SU-DHL-6 (cell line): ENCODE measurements at regions not wholly inside any gene's neighbourhood (a gene's known extent, or its start where the extent isn't known, plus 50 kb on each side); places are given as distances from the start of the nearest gene placed in this dataset.

Experiments used
- H2AFZ ChIP-seq: fragments of 200-600 bp; sonication (generic); 2 replicates; pipeline ENCODE4 v1.6.1; 2014; ENCODE audit warnings: low read depth, mild to moderate bottlenecking, moderate library complexity, mixed read lengths, antibody characterized with exemption, low read length; ENCODE audit not compliant: severe bottlenecking
- H3F3A ChIP-seq: fragments of 200-600 bp; shearing (Covaris generic); 2 replicates; pipeline ENCODE4 v1.6.0; 2016; ENCODE audit warnings: antibody characterized with exemption, mild to moderate bottlenecking; ENCODE audit not compliant: insufficient read depth
- H3K27ac ChIP-seq: fragments of 200-600 bp; sonication (generic); 2 replicates; pipeline ENCODE4 v1.5.1; 2016; ENCODE audit warnings: low read depth, mild to moderate bottlenecking, low read length, moderate library complexity, mixed read lengths
- H3K27me3 ChIP-seq: fragments of 200-600 bp; sonication (generic), shearing (Covaris generic); 2 replicates; pipeline ENCODE4 v1.6.0; 2014; ENCODE audit warnings: mild to moderate bottlenecking, low read length
- H3K36me3 ChIP-seq: fragments of 200-600 bp; sonication (generic); 2 replicates; pipeline ENCODE4 v1.6.1; 2014; ENCODE audit warnings: mild to moderate bottlenecking, low read length, mixed read lengths
- H3K4me2 ChIP-seq: fragments of 300-600, 200-600 bp; shearing (Covaris generic), sonication (generic); 2 replicates; pipeline ENCODE4 v1.6.0; 2014; ENCODE audit warnings: low read length, low read depth, mild to moderate bottlenecking; ENCODE audit not compliant: poor library complexity, severe bottlenecking
- H3K4me3 ChIP-seq: fragments of 200-600 bp; sonication (generic); 2 replicates; pipeline ENCODE4 v1.5.1; 2014; ENCODE audit warnings: antibody characterized with exemption, low read length, mild to moderate bottlenecking, mixed read lengths; ENCODE audit not compliant: insufficient read depth, poor library complexity, severe bottlenecking
- H3K79me2 ChIP-seq: fragments of 200-600 bp; sonication (generic); 2 replicates; pipeline ENCODE4 v1.6.1; 2014; ENCODE audit warnings: mild to moderate bottlenecking, low read length, moderate library complexity; ENCODE audit not compliant: insufficient read depth
- H3K9ac ChIP-seq: fragments of 200-600 bp; sonication (generic); 2 replicates; pipeline ENCODE4 v1.7.0; 2014; ENCODE audit warnings: mild to moderate bottlenecking, low read length
- H3K9me2 ChIP-seq: fragments of 200-600 bp; sonication (generic); replicated peaks from 2 replicates; pipeline ENCODE4 v1.6.1; 2014; ENCODE audit warnings: low read length; ENCODE audit not compliant: insufficient read depth
- H3K9me3 ChIP-seq: fragments of 200-600 bp; sonication (generic); 2 replicates; pipeline ENCODE4 v1.6.1; 2014; ENCODE audit warnings: low read length, mixed read lengths; ENCODE audit not compliant: insufficient read depth
- H4K20me1 ChIP-seq: fragments of 200-600 bp; sonication (generic); 2 replicates; pipeline ENCODE4 v1.6.1; 2014; ENCODE audit warnings: low read depth, mild to moderate bottlenecking, antibody characterized with exemption, low read length, moderate library complexity, mixed read lengths
- CTCF ChIP-seq: fragments of 200-600 bp; sonication (generic); IDR thresholded peaks from one replicate; pipeline ENCODE4 v1.5.1; 2017; ENCODE audit warnings: antibody characterized with exemption, mild to moderate bottlenecking, low read length, moderate library complexity; ENCODE audit not compliant: insufficient read depth, poor library complexity, severe bottlenecking
- EZH2phosphoT487 ChIP-seq: fragments of 200-600 bp; sonication (generic), shearing (Covaris generic); conservative IDR thresholded peaks from 2 replicates; pipeline ENCODE4 v1.6.1; 2018; ENCODE audit warnings: mild to moderate bottlenecking, antibody characterized with exemption, low read length, moderate library complexity, mixed read lengths

- Histone ChIP-seq H3K36me3 (no peaks in the 10 kb centered on the region), H3K9me3 (no peaks in the 10 kb centered on the region), H3K9ac (no peak overlapping the region), H3K27me3 (no peaks in the 10 kb centered on the region), H3K4me2 (no peak overlapping the region), H3F3A (no peaks in the 10 kb centered on the region), H2AFZ (no peak overlapping the region), H3K9me2 (no peaks in the 10 kb centered on the region), H3K27ac (no peak overlapping the region), H3K79me2 (no peaks in the 10 kb centered on the region), H4K20me1 (no peaks in the 10 kb centered on the region), H3K4me3 (no peak overlapping the region)
- TF ChIP-seq EZH2phosphoT487 (no peak), CTCF (no peak)
Measured at GRCh38 chr6:115728171-115728570, 332.5 kb downstream of the FRK start.

- Histone ChIP-seq H3K9me2 (no peaks in the 10 kb centered on the region), H3K27me3 (no peaks in the 10 kb centered on the region), H3K9ac (no peak overlapping the region), H3K4me2 (no peak overlapping the region), H3K4me3 (no peak overlapping the region), H3K27ac (no peak overlapping the region), H3K9me3 (no peaks in the 10 kb centered on the region), H3K36me3 (no peaks in the 10 kb centered on the region), H2AFZ (no peak overlapping the region), H4K20me1 (no peaks in the 10 kb centered on the region), H3F3A (no peaks in the 10 kb centered on the region), H3K79me2 (no peaks in the 10 kb centered on the region)
- TF ChIP-seq CTCF = no peak
- TF ChIP-seq EZH2phosphoT487 = no peak
Measured at GRCh38 chr6:115721564-115721963, 339.1 kb downstream of the FRK start.

- Histone ChIP-seq H3K9me2 (no peaks in the 10 kb centered on the region), H3K36me3 (no peaks in the 10 kb centered on the region), H3K9ac (no peak overlapping the region), H2AFZ (no peak overlapping the region), H3K4me3 (no peak overlapping the region), H3F3A (no peaks in the 10 kb centered on the region), H3K79me2 (no peaks in the 10 kb centered on the region), H3K9me3 (no peaks in the 10 kb centered on the region), H3K27me3 (no peaks in the 10 kb centered on the region), H3K4me2 (no peak overlapping the region), H4K20me1 (no peaks in the 10 kb centered on the region), H3K27ac (no peak overlapping the region)
- TF ChIP-seq EZH2phosphoT487 = no peak
- TF ChIP-seq CTCF = no peak
Measured at GRCh38 chr6:115720900-115721299, 339.8 kb downstream of the FRK start.

GRCh38 chr6:115717472-115717871 is 343.2 kb downstream of the FRK start:
- Histone ChIP-seq H3K9me3 (no peaks in the 10 kb centered on the region), H2AFZ (no peak overlapping the region), H3F3A (no peaks in the 10 kb centered on the region), H3K27ac (no peak overlapping the region), H3K27me3 (no peaks in the 10 kb centered on the region), H4K20me1 (no peaks in the 10 kb centered on the region), H3K9ac (no peak overlapping the region), H3K79me2 (no peaks in the 10 kb centered on the region), H3K4me2 (no peak overlapping the region), H3K36me3 (no peaks in the 10 kb centered on the region), H3K9me2 (no peaks in the 10 kb centered on the region), H3K4me3 (no peak overlapping the region)
- no peak for TF ChIP-seq EZH2phosphoT487
- no peak for TF ChIP-seq CTCF
